HG02798 (cell line): ENCODE measurements at regions not wholly inside any gene's neighbourhood (a gene's known extent, or its start where the extent isn't known, plus 50 kb on each side); places are given as distances from the start of the nearest gene placed in this dataset.
"Not testable (repeated sequence)": the region's sequence is repeated elsewhere in the genome, so short reads cannot be mapped to it uniquely, and the experiment has no call there.

ENCODE experiments used
- ATAC-seq: cut with Tn5 transposase; IDR thresholded peaks from one replicate; pipeline ENCODE4 v1.9.1; 2021; ENCODE audit warnings: mild to moderate bottlenecking; ENCODE audit not compliant: unreplicated experiment, poor library complexity

DNA sequence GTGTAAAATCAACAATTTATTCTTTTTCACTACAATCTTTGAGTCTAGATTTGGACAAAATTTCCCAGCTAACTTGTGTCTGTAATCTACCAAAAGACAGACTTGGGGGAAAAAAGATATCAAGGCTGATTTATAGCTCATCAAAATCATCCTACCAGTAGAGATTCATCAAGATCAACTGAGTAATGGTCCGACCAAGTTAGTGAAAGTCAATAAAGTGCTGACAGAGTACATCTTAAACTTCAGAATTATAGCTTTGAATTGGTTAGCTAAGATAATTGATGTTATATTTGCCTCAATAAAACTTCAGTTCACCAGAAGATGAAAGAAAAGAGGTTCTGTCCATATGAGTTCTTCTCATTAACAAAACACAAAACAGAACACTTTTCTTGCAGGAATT is 207.1 kb upstream of the KYNU start:
- no peak for ATAC-seq

DNA sequence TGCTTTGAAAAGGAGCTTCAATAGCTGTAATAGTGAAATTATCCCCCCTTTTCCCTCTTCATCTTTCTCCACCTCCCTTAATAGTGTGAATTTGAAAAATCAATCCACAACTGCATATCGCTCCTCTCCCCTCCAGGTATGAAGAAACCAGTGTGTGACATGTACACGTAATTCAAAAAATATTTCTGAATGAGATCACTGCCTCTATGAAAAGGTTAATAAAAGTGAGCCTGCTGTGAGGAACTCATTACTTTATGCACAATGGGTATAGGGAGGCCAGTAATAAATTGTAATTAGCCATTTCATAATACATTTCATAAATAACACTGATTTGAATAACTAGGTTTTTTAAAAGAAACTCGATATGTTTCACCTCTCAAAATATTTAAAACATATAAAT is 209.0 kb upstream of the KYNU start:
- ATAC-seq: no peak

DNA sequence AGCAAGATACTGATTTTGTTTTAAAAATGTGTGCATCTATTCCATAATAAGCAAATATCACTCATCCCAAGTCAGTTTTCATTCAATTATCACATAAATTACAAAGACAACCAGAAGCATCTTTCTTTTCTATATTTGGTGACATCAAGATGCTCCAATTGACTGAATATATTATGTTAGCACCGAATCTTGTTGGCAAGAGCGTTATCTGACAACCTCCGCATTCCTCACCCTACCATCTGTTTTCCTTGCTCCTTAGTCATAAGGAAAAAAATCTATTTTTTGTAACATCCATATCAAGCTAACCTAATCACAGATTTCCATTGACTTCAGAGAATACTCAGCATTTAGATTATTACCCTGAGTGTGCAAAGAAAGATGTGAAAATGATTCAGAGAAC is 212.2 kb upstream of the KYNU start:
- ATAC-seq: no peak

DNA sequence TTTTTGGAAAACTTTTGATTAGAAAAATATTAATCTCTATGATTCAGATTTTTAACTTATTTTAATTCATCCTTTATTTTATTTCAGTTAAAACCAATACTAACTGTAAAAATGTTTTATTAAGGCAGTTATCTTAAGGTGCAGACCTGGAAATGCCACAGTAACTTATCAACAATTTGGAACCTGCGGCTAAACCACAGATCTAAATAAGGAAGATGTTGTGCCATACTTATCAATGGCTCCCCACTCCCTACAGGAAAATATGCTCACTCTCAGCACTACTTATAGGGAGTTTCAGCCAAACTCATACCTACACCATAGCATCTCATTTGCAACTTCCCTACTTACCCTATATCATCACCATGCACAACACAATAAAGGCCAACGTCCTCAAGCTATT is 226.9 kb upstream of the KYNU start:
- no peak for ATAC-seq

DNA sequence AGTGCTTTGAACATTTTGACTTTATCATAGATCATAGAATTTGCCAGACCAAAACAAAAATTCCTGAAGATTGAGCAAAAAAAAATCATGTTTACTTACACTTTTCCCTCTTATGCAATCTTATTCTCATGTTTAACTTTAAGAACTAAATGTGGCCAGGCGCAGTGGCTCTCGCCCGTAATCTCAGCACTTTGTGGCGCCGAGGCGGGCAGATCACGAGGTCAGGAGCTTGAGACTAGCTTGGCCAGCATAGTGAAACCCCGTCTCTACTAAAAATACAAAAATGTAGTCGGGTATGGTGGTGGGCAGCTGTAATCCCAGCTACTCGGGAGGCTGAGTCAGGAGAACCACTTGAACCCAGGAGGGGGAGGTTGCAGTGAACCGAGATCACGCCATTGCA is 227.9 kb upstream of the KYNU start:
- no peak for ATAC-seq

DNA sequence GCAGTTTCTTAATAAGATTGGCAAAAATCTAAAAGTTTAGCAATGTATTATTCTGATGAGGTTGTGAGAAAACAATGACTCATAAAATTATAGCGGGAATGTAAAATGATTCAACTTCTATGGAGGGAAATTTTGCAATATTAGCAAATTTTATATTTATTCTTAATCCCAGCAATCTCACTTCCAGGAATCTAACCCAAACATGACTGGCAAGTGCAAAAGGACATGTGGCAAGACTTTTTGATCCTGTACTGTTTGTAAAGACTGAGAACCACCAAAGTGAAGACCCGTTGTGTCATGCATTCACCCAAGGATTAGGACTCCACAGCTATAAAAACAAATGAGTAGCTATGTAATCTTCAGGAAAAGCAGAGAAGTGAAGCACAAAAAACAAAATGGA is 234.8 kb upstream of the KYNU start:
- no peak for ATAC-seq

DNA sequence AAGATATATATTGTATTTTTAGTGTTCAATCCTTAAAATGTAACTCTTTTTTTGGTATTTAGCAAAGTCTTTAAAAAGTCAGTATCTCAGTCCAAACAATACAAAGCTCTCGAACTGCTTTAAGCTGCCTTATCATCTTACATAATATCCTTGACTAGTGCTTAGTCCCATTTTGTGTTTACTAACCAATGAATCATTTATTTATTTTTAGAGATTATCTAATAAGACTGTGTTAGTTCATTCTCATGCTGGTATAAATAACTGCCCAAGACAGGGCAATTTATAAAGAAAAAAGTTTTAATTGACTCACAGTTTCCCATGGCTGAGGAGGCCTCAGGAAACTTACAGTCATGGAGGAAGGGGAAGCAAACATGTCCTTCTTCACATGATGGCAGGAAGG is 248.3 kb upstream of the KYNU start:
- no peak for ATAC-seq

DNA sequence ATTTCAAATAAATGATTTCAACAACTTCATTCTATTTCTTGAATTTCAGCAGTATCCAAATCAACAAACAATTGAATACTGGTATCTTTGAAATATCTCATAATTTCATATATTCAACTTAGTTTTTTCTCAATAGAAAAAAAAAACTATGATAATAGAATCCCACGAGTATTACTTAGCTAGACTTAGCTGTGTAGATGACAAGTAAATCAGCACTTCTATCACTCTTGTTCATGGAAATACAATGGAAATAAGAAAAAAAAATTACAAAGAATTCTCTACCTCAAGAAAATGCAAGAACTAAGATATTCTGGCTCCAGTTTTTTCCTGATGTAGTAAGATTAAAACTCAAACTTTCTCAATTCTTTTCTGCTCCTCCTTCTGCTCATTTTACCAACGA is 256.2 kb upstream of the KYNU start:
- ATAC-seq: no peak

DNA sequence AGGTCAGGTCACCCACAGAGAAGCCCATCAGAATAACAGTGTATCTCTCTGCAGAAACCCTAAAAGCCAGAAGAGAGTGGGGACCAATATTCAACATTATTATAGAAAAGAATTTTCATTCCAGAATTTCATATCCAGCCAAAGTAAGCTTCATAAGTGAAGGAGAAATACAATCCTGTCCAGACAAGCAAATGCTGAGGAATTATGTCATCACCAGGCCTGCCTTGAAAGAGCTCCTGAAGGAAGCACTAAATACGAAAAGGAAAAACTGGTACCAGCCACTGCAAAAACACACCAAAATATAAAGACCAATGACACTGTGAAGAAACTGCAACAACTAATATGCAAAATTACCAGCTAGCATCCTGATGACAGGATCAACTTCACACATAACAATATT is 260.0 kb upstream of the KYNU start:
- ATAC-seq: no peak

DNA sequence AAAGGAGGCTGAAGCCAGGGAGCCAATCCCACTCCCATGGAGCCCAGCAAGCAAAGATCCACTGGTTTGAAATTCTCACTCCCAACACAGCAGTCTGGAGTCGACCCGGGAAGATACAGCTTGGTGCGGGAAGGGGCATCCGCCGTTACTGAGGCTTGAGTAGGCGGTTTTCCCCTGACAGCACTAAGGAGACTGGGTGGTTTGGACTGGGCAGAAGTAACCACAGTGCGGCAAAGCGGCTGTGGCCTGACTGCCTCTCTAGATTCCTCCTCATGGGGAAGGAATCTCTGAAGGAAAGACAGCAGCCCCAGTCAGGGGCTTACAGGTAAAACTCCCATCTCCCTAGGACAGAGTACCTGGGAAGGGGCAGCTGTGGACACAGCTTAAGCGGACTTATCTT is 261.6 kb upstream of the KYNU start:
- ATAC-seq: no peak

DNA sequence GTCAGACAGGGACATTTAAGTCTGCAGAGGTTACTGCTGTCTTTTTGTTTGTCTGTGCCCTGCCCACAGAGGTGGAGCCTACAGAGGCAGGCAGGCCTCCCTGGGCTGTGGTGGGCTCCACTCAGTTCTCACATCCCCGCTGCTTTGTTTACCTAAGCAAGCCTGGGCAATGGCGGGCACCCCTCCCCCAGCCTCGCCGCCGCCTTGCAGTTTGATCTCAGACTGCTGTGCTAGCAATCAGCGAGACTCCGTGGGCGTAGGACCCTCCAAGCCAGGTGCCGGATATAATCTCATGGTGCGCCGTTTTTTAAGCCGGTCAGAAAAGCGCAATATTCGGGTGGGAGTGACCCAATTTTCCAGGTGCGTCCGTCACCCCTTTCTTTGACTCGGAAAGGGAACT is 264.3 kb upstream of the KYNU start:
- not testable (repeated sequence) for ATAC-seq

DNA sequence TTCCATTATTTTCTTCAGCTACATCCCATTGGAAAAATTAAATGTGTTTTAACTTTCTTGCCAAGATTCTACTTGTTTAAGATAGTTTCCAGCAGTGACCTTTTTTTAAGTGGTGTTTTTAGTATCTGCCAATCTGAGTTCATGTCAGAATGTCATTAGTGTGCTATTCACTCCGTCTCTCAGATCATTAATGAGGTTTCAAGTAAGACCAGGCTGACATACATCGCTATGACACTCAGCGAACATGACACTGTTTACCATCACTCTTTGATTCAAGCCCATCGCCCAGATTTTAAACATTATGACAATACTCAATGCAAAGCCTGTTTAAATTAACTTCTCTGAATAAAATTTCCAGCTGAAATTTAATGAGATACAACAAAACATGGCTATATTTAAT is 272.0 kb upstream of the KYNU start:
- ATAC-seq: no peak

DNA sequence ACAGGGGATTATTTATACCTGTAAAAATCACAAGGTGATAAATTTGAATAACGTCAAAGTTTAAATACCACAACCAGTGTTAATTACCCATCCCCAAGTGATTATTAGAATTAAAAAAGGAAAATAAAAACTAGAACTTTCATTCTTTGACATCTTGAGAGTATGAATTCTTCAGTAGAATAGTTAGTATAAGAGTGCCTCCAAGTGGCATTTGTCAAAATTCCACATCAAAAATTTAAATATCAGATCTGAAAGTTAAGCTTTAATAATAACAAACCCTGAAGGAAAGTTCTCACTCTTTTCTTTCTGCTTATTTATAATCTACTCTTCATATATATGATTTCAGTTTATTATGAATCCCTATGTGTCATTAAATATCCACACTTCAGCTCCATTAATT is 273.7 kb upstream of the KYNU start:
- no peak for ATAC-seq

DNA sequence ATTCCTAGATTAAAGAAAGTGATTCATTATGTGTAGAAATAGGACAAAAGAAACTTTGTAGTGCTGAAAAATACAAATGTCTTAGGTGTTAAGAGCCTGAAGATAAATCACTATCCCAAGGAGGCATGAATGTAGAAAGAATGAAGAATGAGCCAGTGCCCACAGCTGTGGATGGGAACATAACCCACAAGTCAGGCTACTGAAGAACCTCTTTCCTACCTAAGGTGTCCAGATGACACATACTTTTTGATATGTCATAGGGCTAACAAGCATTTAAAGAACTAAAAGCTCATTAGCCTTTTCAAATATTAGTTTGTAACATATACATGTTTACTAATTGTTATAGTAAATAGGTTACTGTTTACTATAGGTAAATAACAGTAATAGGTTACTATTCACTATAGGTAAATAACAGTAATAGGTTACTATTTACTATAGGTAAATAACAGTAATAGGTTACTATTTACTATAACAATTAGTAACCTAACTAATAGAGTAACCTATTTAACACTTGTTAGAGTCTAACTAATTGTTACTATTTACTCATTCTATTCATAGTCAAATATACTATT is 275.0 kb upstream of the KYNU start:
- ATAC-seq: no peak

DNA sequence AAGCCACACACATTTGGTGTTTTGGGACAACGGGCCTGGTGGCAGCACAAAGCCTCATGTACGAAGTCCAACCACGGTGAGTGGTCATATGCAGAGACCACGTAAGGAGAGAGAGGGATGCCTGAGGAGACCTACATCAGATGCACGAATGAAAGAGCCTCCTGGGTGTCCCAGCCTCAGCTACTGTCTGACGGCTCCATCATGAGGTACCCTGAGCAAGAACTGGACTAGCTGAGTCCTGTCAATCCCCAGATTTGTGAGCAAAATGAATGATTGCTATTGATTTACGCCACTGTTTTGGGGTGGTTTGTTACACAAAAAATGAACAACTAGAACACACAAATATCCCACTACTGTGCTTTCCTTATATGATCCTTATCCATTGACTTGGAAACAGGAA is 275.7 kb upstream of the KYNU start:
- no peak for ATAC-seq

DNA sequence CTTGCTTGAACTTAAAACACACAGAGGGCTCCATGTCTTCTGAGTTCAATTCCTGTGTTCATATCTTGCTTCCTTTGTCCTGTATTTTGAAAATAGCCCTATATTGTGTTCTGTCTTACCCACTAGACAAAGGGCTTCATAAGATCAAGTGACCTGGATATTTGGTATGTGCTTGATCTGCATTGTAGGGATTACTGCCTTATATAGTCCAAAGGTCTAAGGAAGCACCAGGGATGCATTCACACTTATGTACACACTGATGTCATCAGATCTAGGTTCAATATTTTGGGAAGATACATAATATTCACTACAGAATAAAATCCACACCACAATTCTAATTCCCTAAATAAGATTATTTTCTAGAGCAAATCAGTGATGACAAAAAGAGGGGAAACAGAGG is 278.0 kb upstream of the KYNU start:
- no peak for ATAC-seq

DNA sequence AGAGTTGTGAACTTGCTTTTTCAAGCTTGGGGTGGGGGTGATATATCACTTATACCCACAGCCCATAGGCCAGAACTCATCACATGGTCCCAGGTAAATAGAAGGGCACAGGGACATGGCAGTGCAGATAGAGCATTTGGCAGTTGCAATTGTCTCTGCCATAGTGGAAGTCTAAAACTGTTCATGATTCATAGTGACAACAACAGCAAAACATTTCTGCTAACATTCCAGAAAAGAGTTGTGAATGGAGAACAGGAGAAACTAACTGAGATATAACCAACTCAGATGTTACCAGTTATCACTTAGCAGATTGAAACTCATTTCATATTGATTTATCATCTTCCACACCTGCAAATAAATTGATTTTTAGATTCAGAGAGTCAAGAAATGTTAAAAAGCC is 278.6 kb upstream of the KYNU start:
- no peak for ATAC-seq

DNA sequence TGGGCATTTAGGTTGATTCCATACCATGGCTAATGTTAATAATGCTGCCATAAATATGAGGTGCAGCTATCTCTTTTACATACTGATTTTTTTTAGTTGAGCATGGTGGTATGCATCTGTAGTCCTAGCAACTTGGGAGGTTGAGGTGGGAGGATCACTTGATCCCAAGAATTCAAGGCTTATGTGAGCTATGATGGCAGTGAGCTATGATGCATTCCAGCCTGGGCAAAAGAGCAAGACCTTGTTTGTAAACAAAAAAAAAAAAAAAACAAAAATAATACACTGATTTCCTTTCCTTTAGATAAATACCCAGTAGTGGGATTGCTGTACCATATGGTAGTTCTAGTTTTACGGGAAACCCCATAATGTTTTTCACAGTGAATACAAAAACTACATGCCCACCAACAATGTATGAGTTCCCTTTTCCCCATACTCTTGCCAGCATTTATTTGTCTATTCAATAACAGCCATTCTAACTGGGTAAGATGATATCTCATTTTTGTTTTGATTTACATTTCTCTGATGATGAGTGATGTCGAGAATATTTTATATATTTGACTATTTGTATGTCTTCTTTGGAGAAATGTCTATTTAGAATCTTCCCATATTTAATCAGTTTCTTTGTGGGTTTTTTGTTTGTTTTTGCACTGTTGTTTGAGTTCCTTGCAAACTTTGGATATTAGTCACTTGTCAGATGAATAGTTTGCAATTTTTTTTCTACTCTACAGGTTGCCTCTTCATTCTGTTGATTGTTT is 281.0 kb upstream of the KYNU start:
- no peak for ATAC-seq

DNA sequence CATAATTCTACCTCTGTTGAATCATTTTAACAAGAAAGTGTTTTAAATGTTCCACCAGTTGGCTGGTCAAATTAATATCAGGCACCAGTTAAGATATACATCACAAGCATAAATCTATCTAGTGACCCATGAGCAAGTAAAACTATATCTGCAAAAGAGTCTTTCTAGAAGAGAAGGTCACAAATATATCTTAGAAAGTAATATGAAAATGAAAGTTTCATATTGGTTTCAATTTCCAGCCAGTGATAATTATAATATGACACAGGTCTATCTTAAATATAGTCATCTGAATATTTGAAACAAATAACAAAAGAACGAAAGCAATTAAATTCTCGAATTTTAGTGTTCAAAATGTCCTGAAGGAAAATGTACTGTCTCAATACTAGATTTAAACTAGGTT is 282.5 kb upstream of the KYNU start:
- no peak for ATAC-seq

DNA sequence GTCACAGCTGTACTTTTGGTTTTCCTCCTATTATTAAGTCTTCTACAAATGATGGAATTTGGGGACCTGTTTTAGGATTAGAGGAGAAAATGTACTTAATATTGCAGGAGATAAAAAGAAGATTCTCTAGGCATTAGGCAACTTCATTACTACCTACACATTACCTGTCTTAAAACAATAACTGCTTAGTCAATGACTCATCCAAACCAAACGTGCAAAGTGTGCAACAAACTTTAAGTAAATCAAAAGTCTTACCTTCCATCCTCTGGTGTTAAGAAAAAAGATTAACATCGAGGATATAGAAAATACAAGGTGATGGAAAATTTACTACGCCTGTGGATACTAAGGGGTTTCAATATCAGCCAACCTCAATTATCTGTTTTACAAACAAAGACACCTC is 285.3 kb upstream of the KYNU start:
- ATAC-seq: no peak

DNA sequence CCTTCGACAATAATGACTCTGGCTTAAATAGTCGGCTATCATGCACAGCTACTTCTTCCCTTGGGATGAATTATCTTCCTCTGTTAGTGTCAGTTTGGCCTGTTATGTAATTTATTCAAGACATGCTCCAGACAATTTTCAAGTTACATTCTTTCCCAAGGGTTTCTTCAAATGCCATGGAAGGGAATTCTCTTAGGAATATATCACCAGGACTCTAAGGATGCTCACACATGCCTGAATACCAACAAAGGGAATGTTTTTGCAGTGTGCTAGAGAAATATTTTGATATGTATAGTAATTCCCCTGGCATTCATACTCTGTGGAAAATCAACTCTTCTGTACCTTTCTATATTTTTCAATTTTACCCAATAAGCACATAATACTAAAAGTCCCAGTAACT is 286.0 kb upstream of the KYNU start:
- ATAC-seq: no peak

DNA sequence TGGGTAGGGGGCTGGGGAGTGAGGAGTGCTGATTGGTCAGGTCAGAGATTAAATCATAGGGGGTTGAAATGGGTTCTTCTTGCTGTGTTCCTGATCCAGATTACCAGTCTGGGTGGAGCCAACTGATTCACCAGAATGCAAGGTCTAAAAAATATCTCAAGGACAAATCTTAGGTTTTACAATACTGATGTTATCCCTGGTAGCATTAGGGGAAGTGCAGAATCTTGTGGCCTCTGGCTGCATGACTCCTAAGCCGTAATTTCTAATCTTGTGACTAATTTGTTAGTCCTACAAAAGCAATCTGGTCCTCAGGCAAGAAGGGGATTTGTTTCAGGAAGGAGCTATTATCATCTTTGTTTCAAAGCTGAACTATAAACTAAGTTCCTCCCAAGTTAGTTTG is 289.2 kb upstream of the KYNU start:
- ATAC-seq: no peak
